ENCODE measurements at regions not wholly inside any gene's neighbourhood (a gene's known extent, or its start where the extent isn't known, plus 50 kb on each side); places are given as distances from the start of the nearest gene placed in this dataset.

DNA sequence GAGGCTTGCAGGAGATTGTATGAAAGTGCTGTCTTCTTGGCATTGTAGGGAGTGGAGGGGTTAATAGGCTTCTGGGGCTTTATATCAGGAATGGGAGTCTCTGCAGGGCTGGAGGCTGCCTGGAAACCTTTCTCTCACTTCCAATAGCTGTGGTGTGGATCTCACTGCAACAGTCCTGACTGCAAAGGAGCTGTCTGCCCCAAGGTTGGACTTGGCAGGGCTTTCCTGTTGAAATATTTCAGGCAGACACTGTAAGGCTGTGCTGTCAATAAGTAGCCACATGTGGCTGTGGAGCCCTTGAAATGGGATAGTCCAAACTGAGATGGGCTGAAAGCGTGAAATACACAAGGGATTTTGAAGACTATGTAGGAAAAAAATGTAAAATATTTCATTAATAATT lies 399.1 kb upstream of the SPRED2 start:
- no peak for DNase-seq

DNA sequence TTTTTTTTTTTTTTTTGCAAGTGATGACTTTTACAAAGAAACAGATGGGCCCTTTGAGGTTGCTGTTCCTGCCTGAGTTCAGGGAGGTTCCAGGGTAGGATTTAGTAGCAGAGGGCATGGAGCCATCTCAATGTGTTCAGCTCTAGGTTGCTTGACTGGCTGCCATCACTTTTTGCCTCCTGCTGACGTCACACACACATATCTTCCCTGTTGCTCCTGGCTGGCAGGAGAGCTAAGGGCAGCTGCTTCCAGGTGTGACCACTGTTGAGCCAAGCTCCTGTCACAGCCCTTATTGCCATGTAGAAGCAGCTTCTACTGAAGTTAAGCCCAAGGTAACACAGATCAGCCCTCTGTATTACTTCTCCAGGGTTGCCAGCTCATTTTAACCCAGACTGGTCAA lies 394.2 kb upstream of the SPRED2 start:
- DNase-seq: no peak

DNA sequence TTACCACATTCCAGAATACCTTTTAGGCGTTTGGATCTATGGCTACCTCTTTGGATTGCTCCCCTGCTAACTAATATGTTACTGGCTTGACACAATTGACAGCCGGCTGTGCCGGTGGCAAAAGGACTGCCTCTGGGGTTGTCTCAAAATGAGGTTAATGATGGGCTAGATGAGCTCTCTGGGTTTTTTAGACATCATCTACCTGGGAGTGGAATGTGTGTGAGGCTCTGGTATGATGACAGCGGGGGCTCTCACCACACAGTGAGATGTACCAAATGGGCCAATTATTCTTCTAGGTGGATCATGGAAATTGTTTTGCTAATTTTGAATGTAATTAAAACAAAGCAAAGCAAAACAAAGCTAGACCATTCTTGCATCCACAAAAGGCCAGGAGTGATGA lies 391.1 kb upstream of the SPRED2 start:
- no peak for DNase-seq

DNA sequence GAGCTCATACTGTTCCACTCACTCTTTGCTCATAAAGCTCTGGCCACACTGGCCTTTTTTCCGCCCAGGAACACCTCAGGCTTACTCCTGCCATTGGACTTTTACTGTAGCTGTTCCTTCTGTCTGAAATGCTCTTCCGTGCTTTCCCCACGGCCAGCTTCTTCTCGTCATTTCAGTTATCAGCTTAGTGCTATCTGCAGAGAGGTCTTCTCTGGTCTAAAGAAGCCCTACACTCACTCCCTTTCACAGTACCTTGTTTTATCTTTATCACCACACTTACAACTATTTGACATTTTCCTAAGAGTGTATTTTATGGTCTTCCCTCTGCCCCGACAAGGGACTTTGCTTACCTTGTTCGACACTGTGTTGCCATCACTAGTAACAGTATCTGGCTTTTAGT lies 388.1 kb upstream of the SPRED2 start:
- DNase-seq: no peak

DNA sequence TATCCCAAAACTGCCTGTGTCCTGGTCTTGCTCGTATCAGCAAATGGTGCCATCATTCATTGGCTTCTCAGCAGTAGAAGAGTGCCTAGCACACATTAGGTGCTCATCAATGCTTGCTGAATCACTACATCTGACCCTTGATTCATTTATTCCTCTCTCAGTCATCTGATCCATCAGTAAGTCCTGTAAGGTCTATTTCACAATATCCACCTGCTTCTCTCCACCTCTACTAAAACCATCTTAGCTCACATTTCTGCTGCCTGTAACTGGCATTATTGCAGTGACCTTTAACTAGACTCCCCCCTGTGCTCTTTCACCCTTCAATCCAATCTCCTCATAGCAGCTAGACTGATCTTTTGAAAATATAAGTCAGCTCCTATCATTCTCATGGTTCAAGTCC lies 387.6 kb upstream of the SPRED2 start:
- no peak for DNase-seq

DNA sequence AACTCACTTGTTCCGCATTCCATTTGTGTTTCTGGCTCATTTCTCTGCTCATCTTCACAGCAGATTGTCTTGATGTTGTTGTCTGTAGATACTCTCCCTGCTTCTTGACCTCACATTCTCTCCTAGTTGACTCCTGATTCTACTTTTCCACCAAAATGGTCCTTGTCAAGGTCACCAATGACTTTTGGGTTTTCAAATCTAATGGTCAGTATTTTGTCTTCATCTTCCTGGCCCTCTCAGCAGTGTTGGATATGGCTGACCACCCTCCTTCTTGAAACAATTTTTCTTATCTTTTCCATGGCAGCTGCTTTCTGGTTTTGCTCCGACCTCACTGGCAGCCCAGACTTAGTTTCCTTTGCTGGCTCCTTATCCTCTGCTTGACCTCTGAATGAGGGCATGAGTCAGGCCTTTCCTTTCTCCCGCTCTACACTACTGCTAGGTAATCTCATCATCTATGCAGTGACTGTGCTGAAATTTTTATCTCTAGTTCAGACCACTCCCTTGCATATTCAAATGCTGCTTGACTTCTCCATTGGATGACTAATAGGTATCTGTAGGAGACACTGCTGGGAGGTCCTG lies 386.6 kb upstream of the SPRED2 start:
- no peak for DNase-seq

DNA sequence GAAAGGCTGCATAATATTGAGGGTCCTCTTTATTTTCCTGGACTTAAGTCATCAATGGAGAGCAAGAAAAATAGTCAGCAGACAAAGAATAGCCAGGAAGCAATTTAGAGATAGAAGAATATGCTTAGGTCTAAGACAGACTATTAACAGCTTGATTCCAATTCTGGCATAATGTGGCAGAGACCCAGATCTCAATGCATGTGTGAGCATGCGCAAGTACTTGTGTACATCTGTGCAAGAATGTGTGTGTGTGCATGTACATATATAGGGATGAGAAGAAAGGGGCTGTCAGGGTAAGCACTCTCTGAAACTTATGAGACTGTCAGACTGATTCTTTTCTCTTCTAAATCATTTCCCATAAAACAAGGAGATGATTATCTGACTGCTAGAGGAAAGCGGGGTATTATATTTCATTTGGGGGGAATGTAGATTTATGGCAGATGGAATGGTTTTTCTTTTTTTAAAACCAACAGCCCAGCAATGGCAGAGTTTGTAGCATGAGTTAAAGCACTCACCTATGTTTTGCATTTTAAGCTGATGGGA lies 381.3 kb upstream of the SPRED2 start:
- DNase-seq: peak; percentile 6

DNA sequence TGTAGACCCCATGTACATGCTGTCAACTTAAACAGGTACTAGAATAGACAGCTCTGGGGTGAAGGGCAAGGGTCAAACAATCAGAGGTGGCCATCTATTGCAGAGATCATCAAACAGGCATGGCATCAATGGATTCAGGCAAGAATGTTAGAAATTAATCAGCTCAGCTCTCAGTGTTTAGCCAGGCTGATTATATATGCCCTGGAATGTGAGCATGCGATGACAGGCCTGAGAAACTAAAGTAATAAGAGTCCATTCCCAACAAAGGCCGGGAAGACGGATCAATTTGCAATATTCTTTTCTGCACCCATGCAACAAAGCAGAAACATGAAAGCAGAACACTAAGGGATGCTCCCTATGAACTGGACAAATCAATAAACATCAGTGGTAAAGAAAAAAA lies 380.5 kb upstream of the SPRED2 start:
- DNase-seq: no peak

DNA sequence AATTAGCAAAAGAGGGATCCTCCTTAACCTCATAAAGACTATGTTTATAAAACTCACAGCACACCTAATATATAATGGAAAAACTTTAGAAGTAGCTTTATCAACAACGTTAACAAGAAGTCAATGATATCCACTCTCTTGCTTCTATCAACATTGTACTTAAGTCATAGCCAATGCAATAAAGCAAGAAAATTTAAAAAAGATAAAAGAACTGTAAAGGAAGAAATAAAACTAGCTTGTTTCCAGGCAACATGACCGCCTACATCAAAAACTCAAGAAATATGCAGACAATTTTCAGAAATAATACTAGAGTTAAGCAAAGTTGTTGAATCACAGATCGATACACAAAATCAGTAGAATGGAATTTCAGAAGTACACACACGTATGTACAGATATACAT lies 375.5 kb upstream of the SPRED2 start:
- no peak for DNase-seq

DNA sequence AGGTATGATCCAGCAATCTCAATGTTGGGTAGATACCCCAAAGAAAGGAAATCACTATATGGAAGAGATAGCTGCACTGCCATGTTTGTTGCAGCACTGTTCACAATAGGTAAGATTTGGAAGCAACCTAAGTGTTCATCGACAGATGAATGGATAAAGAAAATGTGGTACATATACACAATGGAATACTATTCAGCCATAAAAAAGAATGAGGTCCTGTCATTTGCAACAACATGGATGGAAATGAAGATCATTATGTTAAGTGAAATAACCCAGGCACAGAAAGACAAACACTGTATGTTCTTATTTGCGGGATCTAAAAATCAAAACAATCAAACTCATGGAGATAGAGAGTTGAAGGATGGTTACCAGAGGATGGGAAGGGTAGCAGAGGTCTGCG lies 372.4 kb upstream of the SPRED2 start:
- no peak for DNase-seq

DNA sequence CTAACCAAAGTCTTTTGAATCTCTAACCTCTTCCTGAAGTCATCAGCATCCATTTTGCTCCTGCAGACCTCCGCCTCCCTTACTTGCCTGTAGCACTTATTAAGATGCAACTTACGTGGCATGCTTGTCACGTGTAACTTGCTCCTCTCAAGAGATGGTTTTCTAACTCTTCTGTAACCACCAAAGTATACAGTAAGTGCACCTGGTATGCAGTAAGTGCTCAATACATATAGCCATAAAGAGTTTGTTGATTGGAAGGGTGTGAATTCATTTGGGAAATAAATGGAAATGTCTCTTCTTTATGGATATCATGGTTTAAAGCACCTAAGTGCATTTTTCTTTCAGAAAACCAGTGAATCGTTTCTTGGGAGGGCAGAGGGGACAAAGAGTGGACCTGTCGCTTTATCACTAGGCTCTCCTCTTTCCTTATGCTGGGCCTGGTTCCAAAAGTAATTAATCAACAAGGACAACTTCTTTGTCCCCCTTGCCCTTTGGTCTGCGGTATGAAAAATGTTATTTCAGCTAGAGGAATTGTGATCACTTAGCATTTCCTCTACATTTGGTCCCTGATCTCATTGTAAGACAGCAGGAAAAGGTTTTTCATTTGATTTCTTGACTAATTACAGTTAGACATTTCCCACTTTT lies 370.0 kb upstream of the SPRED2 start:
- no peak for DNase-seq

DNA sequence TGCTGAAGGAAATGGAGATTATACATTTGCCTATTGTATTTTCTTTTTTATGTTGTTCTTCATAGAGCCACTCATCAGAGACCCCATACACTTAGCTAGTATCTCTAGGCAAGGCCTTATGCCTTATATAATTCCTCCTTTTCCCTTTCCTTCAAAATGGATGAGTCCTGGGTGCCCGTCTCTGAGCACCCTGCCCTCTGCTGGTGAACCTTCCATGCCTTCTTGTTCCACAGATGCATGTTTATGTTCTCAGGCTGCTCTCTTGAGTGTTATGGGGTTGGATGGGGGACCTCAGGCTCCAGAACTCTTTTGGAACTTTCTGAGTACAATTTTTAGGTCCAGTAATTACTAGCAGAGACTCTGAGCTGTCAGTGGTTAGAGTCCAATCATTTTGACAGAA lies 368.6 kb upstream of the SPRED2 start:
- peak; percentile 6 for DNase-seq

DNA sequence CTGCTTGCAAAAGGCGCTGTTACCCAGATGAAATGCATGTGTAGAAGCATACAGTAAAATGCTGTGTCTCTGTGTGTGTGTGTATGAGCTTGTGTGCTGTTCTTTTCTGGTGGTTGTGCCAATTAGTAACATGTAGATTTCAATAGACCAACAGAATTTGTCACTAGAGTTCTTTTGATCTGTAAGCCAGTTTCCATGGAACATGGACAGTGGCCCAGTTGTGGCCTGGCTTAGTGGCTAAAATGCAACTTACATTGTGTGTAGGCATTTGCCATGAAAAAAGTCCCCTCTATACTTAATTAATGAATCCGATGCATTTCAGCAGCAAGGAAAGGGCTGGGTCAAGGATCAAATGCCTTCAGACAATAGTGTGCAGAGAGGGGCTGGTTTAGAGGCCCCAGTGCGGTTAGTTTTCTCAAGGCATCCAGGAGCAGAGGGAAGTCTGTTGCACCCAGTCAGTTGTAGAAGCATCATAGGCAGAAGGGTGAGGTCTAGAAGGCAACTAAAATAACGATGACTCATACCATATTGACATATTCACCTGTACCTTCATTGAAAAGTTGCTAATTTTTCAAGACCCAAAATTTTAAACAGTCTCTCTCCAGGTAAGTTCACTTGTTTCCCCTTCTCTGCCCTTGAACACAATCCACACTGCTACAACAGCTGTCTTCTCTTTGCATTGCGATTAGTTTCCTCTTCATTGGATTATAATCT lies 366.9 kb upstream of the SPRED2 start:
- no peak for DNase-seq

DNA sequence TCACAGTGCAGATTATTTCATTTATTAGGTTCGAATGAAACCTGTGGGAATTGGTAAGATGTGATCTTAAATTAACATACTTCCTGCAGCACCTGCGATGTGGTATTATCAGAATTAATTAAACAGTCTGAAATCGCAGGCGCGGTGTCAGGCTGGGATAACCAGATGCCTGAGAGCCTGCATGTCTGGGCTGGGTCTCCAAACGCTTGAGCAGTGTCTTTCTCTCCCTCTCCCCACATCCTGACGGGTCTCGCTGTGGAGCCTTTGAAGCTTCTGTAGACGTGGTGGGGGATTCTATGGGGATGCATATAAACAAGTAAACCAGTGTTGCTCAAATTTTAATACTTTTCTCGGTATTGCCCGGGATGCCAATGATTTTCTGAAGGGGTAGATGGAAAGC lies 366.2 kb upstream of the SPRED2 start:
- no peak for DNase-seq

DNA sequence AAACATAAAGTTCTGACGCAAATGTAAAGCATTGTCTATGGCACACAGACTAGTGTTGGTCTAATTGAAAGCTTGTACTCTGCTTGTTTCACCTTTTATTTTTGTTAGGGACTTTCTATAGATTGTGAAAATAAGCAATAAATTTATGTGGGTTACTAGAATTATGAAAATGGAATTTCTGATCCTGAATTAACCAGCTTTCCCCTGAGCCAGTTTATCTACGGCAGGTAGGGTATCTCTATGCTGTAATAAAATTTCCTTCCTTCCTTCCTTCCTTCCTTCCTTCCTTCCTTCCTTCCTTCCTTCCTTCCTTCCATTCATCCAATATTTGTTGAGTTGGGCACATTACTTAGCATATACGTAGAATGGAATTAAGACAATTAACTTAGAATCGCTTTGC lies 362.6 kb upstream of the SPRED2 start:
- DNase-seq: no peak

DNA sequence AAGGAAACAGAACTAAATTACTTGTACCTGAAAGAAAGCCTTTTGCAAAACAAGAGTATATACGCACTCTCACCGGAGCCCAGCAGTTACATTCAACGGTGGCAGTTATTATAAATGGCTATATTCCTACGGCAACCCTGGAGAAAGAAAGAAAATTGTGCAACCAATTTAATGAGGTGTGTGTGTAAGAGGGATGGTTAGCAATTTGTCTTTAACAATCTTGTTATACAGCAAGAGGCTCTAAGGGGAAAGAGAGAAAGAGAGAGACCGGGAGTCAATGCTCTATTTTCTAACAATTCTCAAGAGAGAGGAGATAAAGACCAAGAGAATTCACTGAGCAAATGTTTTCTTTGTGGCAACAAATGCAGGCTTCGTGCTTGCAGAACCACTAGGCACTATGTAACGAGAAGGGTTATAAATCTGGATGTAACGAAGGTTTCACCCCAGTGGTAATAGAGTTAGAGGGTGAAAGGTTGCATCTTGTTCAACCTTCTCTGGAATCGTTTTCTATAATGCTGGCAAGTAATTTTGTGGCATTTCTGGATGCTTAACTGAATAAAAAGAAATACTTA lies 359.1 kb upstream of the SPRED2 start:
- no peak for DNase-seq

DNA sequence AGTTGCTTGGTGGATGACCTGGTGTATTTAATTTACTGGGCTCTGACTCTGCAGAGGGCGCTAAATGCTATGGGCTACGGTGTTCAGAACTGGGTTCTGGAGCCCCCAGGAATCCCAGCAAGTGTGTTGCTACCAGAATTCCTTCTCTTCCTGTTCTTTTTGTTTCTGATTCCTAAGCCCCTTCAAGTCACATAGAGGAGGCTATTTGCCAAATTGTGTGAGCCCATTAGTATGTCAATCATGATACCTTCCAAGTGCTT lies 358.2 kb upstream of the SPRED2 start:
- DNase-seq: no peak

DNA sequence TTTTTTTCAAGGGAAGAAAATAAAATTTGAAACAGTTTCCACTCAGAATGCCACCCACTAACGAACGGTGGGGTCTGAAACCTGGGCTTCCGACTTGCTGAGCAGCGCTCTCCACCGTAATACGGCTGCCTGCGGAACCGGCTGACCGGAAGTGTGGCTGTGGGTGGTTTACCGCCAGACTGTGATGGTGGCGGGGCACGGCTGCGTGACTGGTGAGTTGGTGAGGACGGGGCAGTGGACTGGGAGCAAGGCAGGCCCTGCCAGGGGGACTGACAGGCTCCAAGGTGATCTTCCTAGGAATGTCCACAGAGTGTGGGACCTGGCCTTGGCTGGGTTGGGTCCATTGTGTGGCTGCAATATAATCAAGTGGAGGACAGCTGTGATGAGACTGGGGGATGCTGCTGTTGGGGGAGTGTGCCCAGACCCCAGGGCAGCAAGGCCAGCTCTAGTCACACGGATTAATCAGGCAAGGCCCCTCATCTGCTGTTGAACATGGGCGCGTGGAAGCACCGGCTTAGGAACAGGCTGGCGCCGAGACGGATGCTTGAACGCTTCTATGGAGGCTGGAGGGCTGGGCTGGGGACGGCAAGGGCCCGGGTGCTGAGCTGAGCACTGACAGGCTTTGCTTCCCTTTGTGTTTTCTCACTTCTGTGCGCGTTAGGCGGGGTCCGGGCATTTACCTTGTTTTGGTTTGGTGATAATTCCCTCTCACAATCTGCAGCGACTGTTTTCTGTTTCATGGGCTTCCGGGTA lies 357.7 kb upstream of the SPRED2 start:
- DNase-seq: no peak

DNA sequence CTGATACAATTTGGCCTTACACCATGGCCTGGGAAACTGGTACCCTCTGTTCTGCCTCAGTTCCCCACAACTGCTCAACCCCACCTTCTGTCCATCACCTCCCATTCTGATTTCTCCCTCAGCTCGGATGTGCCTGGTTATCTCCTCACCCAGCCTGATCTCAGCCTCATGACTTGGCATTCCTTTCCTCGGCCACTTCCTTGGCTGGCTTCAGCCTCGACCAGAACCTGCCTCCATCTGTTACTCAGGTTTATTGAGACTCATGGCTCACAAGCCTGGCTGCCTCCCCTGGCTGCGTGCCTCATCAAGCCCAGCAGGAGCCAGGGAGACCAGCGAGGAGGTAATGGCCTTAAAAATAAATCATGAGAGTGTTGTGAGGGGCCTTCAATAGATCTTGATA lies 356.2 kb upstream of the SPRED2 start:
- no peak for DNase-seq

DNA sequence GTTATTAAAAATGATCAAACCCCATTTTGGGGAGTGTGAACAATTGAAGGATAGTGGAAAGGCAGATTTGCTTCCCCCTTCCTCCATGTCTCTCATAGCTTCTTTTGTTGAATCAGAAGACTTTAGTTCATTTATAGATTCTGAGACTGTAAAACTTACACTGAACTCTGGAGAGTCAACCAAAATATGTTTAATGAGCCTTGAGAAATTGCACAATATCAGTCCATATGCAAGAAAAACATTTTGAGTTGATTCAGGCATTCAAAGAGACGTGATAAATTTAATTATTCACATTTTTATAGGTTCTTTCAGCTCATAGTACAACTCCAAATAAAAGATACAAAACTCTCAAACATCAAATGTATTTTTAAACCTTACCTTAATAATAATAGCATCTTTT lies 354.4 kb upstream of the SPRED2 start:
- no peak for DNase-seq

DNA sequence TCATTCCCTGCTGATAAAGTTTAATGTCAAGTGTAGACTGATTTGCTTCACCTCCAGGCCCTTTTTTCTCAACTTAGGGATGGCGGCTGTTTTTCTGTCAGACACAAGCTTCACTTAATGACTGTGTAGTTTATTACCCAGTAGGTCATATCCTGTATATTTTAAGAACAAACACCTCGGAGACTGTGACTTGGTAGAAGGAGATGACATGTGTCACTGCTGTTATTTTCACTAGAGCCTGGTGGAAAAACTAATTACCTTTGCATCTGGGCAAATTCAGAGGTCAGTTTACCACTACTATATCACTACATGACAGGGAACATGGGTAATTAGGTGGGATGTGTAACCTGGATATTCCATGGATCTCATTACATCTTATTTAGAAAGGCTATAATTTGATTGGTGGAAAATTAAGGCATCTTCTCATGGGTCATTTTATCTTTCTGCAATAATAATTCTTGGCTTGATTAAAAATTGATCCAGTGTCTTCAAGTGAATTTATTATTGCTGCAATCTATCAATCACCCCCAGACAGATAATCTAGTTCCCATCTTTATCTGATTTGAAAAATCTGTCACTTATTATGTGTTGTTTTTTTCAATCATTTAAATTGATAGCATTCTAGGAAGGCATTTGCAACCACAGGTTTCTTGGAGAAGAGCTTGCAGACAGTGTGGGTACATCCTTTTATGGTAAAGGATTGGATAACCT lies 353.8 kb upstream of the SPRED2 start:
- DNase-seq: no peak

DNA sequence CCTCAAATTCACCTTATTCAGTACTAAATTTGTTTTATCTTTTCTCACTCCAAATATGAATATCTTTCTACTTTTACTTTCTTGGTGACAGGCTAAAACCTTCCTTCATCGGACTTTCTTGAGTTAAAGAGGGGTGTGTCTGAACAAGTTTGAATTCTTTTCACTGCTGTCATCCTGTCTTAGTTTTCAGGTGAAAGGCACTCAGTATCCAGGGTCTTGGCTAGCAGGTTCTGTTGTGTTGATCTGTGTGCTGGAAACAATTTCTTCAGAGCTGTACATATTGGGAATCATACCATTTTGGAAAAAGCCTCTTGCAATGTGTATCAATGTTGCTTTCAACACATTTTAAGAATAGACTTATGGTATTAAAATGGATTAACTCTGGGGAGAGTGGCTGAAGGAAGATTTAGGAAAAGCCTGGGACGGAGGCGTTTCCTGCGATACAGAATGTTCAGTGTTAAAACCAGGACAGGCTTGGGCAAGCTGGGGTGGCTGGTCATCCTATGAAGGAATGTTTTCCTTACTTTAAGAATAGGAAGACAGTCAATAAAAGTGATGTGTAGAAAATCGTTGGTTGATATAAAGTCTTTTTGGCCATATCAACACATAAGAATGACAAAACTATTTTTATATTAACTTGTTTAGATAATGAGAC lies 350.7 kb upstream of the SPRED2 start:
- DNase-seq: no peak
